ENCODE measurements at regions not wholly inside any gene's neighbourhood (a gene's known extent, or its start where the extent isn't known, plus 50 kb on each side); places are given as distances from the start of the nearest gene placed in this dataset.

DNA sequence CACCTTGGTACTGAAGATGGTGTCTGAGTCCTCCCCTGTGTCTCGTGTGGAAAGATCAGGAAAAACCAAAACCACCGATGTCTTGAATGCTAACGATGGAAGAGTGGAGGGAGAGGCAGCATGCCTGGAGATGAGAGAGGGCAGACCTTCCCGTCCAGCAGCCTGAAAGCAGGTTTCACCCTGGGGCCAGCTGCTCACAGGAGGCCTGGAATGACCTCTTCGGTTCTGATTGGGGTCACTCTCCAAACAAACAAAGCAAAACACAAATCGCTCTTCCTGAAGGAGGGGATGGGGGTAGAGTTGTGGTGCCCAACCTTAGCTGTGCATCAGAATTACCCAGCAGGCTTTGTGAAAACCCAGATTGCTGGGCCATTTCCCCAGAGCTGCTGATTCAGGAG lies 142.3 kb upstream of the SOX1 start:
- intact Hi-C loops (cut with DNase I) = no loop called here
- TF ChIP-seq, protein P1, sequence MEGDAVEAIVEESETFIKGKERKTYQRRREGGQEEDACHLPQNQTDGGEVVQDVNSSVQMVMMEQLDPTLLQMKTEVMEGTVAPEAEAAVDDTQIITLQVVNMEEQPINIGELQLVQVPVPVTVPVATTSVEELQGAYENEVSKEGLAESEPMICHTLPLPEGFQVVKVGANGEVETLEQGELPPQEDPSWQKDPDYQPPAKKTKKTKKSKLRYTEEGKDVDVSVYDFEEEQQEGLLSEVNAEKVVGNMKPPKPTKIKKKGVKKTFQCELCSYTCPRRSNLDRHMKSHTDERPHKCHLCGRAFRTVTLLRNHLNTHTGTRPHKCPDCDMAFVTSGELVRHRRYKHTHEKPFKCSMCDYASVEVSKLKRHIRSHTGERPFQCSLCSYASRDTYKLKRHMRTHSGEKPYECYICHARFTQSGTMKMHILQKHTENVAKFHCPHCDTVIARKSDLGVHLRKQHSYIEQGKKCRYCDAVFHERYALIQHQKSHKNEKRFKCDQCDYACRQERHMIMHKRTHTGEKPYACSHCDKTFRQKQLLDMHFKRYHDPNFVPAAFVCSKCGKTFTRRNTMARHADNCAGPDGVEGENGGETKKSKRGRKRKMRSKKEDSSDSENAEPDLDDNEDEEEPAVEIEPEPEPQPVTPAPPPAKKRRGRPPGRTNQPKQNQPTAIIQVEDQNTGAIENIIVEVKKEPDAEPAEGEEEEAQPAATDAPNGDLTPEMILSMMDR (IDR thresholded peaks at IDR 0.05) = no peak
- peaks cover 0 to 59% of the 10 kb centered on the region in 2 donors for H3K27me3 ChIP-seq

DNA sequence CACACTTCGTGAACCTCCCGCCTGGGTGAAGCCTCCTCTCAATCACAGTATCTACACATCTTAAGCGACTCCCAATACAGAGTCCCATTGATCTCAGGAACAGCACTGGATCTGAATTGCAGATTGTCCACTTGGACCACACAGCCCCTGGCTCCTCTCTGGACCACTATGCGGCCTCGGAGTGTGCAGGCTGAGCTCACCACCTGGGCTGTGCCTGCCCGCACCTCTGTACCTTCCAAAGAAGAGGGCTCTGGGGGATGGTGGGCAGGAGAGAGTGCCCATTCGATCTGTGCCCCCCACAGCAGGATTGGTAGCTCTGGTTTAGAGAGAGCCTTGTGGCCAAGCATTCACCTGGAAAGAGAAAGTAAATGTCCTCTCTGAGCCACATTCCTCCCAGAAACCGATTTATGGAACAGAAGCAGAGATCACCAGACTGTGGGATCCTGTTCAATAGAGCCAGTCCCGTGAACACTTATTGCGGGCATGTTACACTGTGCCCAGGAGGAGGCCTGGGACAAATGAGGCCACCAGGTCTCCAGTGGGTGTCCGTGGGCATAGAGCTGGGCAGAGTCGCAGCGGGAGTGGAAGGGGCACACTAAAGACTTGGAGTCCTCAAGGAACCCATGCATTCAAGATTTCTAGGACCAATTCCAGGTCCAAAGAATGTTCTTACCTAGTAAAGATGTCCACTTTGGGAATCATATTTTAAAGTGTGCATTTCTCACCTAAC lies 141.6 kb upstream of the SOX1 start:
- H3K27ac ChIP-seq = no peak overlapping the region
- H3K27me3 ChIP-seq = peaks cover 0 to 53% of the 10 kb centered on the region in 2 donors
- intact Hi-C loops (cut with DNase I) = no loop called here
- no peaks in the 10 kb centered on the region for H3K36me3 ChIP-seq
- no peak overlapping the region for H3K4me3 ChIP-seq
- ATAC-seq (no peak), DNase-seq (peak in 1 of 4 donors; percentile 8)
- TF ChIP-seq, protein P1 (IDR thresholded peaks at IDR 0.05) = no peak
- H3K4me1 ChIP-seq = no peaks in the 10 kb centered on the region
- no peaks in the 10 kb centered on the region for H3K9me3 ChIP-seq

More for the DNA sequence above, 142.3 kb upstream of the SOX1 start:
- Histone ChIP-seq H3K4me3 (no peak overlapping the region), H3K9me3 (no peaks in the 10 kb centered on the region), H3K4me1 (no peaks in the 10 kb centered on the region), H3K36me3 (no peaks in the 10 kb centered on the region), H3K27ac (no peak overlapping the region)
- ATAC-seq (no peak), DNase-seq (peak in 1 of 4 donors; percentile 11)

DNA sequence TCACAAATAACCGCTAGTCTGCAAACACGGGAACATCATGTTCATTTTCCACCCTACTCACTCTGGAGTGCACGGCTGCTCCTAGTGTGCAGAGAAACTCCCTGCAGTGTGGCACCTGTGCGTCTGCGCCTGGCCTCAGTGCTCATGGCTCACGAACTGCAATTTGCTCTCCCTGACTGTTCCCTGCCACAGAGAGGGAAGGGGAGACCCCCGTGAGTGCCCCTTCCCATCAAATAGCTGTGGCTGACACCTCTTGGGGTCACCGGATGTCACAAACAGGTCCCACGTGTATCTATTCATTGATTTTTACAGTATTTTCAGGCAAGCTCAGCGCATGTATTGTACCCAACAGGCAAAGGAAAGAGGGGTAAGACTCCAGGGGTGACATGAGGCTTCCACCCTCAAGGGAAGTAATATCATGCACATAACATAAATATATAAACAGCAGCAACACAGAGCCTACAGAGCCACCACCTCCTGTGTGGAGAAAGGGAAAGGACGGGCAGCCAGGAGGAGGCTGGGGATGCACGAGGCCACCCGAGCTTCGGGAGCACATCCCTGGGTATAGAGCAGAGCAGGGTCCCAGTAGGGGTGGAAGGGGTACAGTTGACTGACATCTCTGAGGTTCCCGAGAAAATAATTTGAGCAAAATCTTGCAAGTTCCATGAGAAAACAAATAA lies 140.3 kb upstream of the SOX1 start:
- Histone ChIP-seq H3K27ac (no peak overlapping the region), H3K4me1 (no peaks in the 10 kb centered on the region), H3K4me3 (no peak overlapping the region), H3K9me3 (peaks cover 0 to 1% of the 10 kb centered on the region in 2 donors), H3K27me3 (peaks cover 0 to 40% of the 10 kb centered on the region in 2 donors), H3K36me3 (no peaks in the 10 kb centered on the region)
- intact Hi-C loops (cut with DNase I) = no loop called here
- TF ChIP-seq, protein P1 (IDR thresholded peaks at IDR 0.05) = no peak
- no peak for ATAC-seq
- DNase-seq = peak in 1 of 4 donors; percentile 12

DNA sequence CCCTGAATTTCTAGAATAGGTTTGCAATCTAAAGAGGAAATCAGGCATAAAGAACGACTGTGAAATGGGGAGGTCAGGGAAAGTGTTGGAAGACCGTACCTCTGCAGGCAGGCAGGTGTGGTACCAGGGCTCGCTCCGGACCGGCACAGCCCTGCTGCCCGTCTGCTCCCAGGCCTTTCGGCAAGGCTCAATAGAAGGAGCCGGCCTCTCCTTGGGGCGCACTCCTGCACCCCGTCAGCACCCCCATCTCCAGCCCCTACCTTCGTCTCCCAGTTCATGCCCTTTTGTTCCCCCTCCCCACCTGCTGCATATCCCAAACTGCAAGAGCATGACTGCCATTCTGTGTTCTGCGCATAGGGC lies 139.8 kb upstream of the SOX1 start:
- TF ChIP-seq, protein P1 (IDR thresholded peaks at IDR 0.05) = no peak
- Histone ChIP-seq H3K4me3 (no peak overlapping the region), H3K27me3 (peaks cover 0 to 34% of the 10 kb centered on the region in 2 donors), H3K27ac (no peak overlapping the region), H3K4me1 (no peaks in the 10 kb centered on the region), H3K9me3 (peaks cover 0 to 6% of the 10 kb centered on the region in 2 donors), H3K36me3 (no peaks in the 10 kb centered on the region)
- no peak for ATAC-seq
- DNase-seq = peak in 1 of 4 donors; percentile 3
- intact Hi-C loops (cut with DNase I) = no loop called here

DNA sequence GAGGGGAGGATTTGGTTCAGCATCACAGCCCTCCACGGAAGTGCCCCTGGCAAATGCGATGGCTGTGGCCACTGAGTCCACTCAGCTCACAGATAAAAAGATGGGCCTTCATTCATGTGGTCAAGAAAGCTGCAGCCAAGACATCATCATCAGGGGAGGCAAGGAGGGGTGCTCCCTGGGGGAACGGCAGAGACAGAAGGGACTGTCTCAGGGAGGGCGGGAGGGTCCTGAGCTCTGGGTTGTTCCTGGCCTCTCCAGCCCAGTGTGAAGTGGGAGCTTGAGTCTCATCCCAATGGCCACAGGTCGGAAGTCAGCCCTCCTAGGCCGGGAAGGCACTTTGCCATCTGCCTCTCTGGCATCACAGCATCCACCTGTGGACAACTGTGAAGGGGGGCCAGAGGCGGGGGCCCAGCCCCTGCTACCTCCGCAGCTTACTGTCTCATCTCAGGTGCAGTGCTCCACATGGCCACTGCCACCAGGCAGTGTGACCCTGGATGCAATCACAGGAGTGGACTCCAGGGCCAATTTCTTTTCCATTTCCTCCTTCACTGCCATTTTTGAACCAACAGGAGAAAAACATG lies 137.8 kb upstream of the SOX1 start:
- intact Hi-C loops (cut with DNase I) = no loop called here
- no peak overlapping the region for H3K27ac ChIP-seq
- TF ChIP-seq, protein P1 (IDR thresholded peaks at IDR 0.05) = no peak
- peaks cover 0 to 23% of the 10 kb centered on the region in 2 donors for H3K27me3 ChIP-seq
- H3K4me1 ChIP-seq = no peaks in the 10 kb centered on the region
- no peak overlapping the region for H3K4me3 ChIP-seq
- ATAC-seq (no peak), DNase-seq (peak in 1 of 4 donors; percentile 22)
- H3K9me3 ChIP-seq = peaks cover 0 to 18% of the 10 kb centered on the region in 2 donors
- H3K36me3 ChIP-seq = no peaks in the 10 kb centered on the region
